ENCODE measurements at regions not wholly inside any gene's neighbourhood (a gene's known extent, or its start where the extent isn't known, plus 50 kb on each side); places are given as distances from the start of the nearest gene placed in this dataset.

DNA sequence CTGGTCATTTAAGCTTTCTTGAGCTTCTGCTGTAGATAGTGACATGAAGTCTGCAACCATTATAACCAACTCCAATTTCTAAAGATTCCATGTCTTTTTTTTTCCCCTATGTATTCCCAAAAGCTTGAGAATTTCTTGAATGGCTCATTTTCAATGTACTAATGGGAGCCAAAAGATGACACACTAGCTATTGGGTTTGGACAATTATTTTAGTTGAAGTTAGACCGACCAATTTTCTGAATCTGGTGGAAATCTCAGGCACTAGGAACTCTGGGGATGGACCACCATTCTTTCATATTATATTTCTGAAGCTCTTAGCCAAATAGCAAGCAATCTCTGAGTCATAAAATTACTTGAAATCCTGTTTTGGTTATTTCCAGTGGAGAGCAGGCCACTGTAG, 617.4 kb upstream of the ADAMTS5 start:
- ChIA-PET CTCF (no interaction called here), POLR2A (no interaction called here)
- H3K27me3 Mint-ChIP-seq, result no peaks in the 10 kb centered on the region
- H3K27me3 ChIP-seq (replicated peaks in 1 of 4; ENCODE audit: control extremely low read depth in 1 of 4, control insufficient read depth in 3 of 4, insufficient read depth in 4 of 4, low read length in 3 of 4), result no peaks in the 10 kb centered on the region
- H3K4me3 ChIP-seq (ENCODE audit: control extremely low read depth in 1 of 5, extremely low read depth in 1 of 5, insufficient read depth in 1 of 5, low read depth in 2 of 5, low read length in 4 of 5), result no peak overlapping the region
- no peak for ATAC-seq (ENCODE audit: low read depth)
- no peak for DNase-seq
- TF ChIP-seq, protein P1, sequence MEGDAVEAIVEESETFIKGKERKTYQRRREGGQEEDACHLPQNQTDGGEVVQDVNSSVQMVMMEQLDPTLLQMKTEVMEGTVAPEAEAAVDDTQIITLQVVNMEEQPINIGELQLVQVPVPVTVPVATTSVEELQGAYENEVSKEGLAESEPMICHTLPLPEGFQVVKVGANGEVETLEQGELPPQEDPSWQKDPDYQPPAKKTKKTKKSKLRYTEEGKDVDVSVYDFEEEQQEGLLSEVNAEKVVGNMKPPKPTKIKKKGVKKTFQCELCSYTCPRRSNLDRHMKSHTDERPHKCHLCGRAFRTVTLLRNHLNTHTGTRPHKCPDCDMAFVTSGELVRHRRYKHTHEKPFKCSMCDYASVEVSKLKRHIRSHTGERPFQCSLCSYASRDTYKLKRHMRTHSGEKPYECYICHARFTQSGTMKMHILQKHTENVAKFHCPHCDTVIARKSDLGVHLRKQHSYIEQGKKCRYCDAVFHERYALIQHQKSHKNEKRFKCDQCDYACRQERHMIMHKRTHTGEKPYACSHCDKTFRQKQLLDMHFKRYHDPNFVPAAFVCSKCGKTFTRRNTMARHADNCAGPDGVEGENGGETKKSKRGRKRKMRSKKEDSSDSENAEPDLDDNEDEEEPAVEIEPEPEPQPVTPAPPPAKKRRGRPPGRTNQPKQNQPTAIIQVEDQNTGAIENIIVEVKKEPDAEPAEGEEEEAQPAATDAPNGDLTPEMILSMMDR (IDR thresholded peaks at IDR 0.05), result no peak
- TF ChIP-seq EZH2 (IDR thresholded peaks at IDR 0.05; ENCODE audit: borderline replicate concordance, insufficient read depth, low read depth, low read length, poor library complexity, severe bottlenecking), result no peak
- no peaks in the 10 kb centered on the region for H3K36me3 ChIP-seq (replicated peaks in 1 of 2; ENCODE audit: control extremely low read depth in 1 of 2, control insufficient read depth in 1 of 2, extremely low read depth in 1 of 2, insufficient read depth in 2 of 2, low read length in 1 of 2)
- H3K4me1 Mint-ChIP-seq, result no peaks in the 10 kb centered on the region
- intact Hi-C loops (cut with micrococcal nuclease), result no loop called here
- H3K4me2 ChIP-seq (replicated peaks; ENCODE audit: low read depth, low read length, poor library complexity, severe bottlenecking), result no peak overlapping the region
- H3K9ac ChIP-seq (ENCODE audit: low read length), result no peak overlapping the region
- H3K9me3 Mint-ChIP-seq (ENCODE audit: insufficient read depth), result no peaks in the 10 kb centered on the region
- WGBS (ENCODE audit: insufficient coverage), result no CpG with 5 or more reads among the region's 1 CpG
- H3K27ac ChIP-seq (ENCODE audit: low read length in 2 of 2), result no peak overlapping the region
- no peak overlapping the region for H3K27ac Mint-ChIP-seq
- H2AFZ ChIP-seq (ENCODE audit: insufficient read depth, low read depth, low read length, poor library complexity, severe bottlenecking), result no peak overlapping the region
- no peaks in the 10 kb centered on the region for H3K9me3 ChIP-seq (ENCODE audit: control extremely low read depth in 1 of 3, control insufficient read depth in 2 of 3, insufficient read depth in 1 of 3, low read length in 2 of 3)
- no peaks in the 10 kb centered on the region for H3K79me2 ChIP-seq (ENCODE audit: control insufficient read depth, insufficient read depth, low read length)
- H3K4me1 ChIP-seq (ENCODE audit: control insufficient read depth in 2 of 2, insufficient read depth in 2 of 2, low read length in 2 of 2), result no peaks in the 10 kb centered on the region
- no peaks in the 10 kb centered on the region for H4K20me1 ChIP-seq (ENCODE audit: control insufficient read depth, insufficient read depth, low read length, poor library complexity, severe bottlenecking)
- no peak overlapping the region for H3K4me3 Mint-ChIP-seq

DNA sequence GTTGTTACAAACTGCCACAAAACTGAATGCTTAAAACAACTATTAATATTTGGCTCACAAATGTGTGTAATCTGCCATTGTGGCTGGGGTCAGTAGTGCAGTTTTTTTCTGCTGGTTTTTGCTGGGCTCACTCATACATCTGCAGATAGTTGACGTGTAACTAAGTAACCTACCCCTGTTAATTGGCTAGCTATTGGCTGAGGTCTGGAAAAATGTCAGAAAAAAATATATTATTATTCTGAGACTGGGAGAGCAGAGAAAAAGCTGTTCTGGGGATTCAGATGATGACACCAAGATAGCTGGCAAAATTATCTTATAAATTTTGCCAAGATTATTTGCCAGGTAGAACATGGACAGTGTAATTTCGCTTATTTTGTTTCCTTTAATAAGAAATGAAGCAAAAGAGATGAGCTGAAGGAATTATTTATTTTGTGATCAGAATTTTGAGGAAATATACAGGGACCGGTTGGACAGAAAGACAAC, 616.1 kb upstream of the ADAMTS5 start:
- no peak overlapping the region for H3K4me2 ChIP-seq (replicated peaks; ENCODE audit: low read depth, low read length, poor library complexity, severe bottlenecking)
- no peaks in the 10 kb centered on the region for H3K27me3 Mint-ChIP-seq
- peaks cover 4% of the 10 kb centered on the region for H3K9me3 Mint-ChIP-seq (ENCODE audit: insufficient read depth)
- H4K20me1 ChIP-seq (ENCODE audit: control insufficient read depth, insufficient read depth, low read length, poor library complexity, severe bottlenecking), result no peaks in the 10 kb centered on the region
- no peaks in the 10 kb centered on the region for H3K27me3 ChIP-seq (replicated peaks in 1 of 4; ENCODE audit: control extremely low read depth in 1 of 4, control insufficient read depth in 3 of 4, insufficient read depth in 4 of 4, low read length in 3 of 4)
- no peak overlapping the region for H3K4me3 Mint-ChIP-seq
- no peaks in the 10 kb centered on the region for H3K4me1 ChIP-seq (ENCODE audit: control insufficient read depth in 2 of 2, insufficient read depth in 2 of 2, low read length in 2 of 2)
- DNase-seq, result no peak
- H3K4me3 ChIP-seq (ENCODE audit: control extremely low read depth in 1 of 5, extremely low read depth in 1 of 5, insufficient read depth in 1 of 5, low read depth in 2 of 5, low read length in 4 of 5), result no peak overlapping the region
- TF ChIP-seq EZH2 (IDR thresholded peaks at IDR 0.05; ENCODE audit: borderline replicate concordance, insufficient read depth, low read depth, low read length, poor library complexity, severe bottlenecking), result no peak
- TF ChIP-seq, protein P1 (IDR thresholded peaks at IDR 0.05), result no peak
- H3K9me3 ChIP-seq (ENCODE audit: control extremely low read depth in 1 of 3, control insufficient read depth in 2 of 3, insufficient read depth in 1 of 3, low read length in 2 of 3), result no peaks in the 10 kb centered on the region
- H3K27ac Mint-ChIP-seq, result no peak overlapping the region
- H2AFZ ChIP-seq (ENCODE audit: insufficient read depth, low read depth, low read length, poor library complexity, severe bottlenecking), result no peak overlapping the region
- H3K9ac ChIP-seq (ENCODE audit: low read length), result no peak overlapping the region
- H3K27ac ChIP-seq (ENCODE audit: low read length in 2 of 2), result no peak overlapping the region
- H3K36me3 ChIP-seq (replicated peaks in 1 of 2; ENCODE audit: control extremely low read depth in 1 of 2, control insufficient read depth in 1 of 2, extremely low read depth in 1 of 2, insufficient read depth in 2 of 2, low read length in 1 of 2), result no peaks in the 10 kb centered on the region
- ATAC-seq (ENCODE audit: low read depth), result no peak
- ChIA-PET POLR2A (no interaction called here), CTCF (no interaction called here)
- intact Hi-C loops (cut with micrococcal nuclease), result no loop called here
- no peaks in the 10 kb centered on the region for H3K4me1 Mint-ChIP-seq
- WGBS (ENCODE audit: insufficient coverage), result 100% methylated on average over 1 of the region's 3 CpGs
- H3K79me2 ChIP-seq (ENCODE audit: control insufficient read depth, insufficient read depth, low read length), result no peaks in the 10 kb centered on the region
